CD4-positive, alpha-beta T cell treated with Interferon alpha-2 for 1 hour (primary cell): ENCODE measurements at regions not wholly inside any gene's neighbourhood (a gene's known extent, or its start where the extent isn't known, plus 50 kb on each side); places are given as distances from the start of the nearest gene placed in this dataset.
"Not testable (repeated sequence)": the region's sequence is repeated elsewhere in the genome, so short reads cannot be mapped to it uniquely, and the experiment has no call there.

Experiments used
- DNase-seq, 2 donors: peaks; one replicate each; pipeline ENCODE4 v3.0.0-alpha.2; 2020 to 2022

DNA sequence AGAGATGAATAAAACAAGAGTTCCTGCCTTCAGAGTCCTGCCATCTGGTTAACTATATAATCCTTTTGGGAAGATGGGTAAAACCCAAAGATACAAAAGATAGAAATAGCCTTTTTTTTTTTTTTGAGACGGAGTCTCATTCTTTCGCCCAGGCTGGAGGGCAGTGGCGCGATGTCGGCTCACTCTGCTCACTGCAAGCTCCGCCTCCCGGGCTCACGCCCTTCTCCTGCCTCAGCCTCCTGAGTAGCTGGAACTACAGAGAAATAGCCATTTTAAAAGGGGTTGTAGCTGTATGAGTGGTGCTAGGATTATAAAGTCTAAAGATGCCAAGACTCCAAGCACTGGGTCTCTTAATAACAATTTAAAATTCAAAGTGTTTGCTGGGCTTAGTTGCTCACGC is 97.2 kb downstream of the KDR start:
- DNase-seq = no peak

GRCh38 chr4:55027596-55027995 is 97.8 kb downstream of the KDR start:
- DNase-seq = no peak

DNA sequence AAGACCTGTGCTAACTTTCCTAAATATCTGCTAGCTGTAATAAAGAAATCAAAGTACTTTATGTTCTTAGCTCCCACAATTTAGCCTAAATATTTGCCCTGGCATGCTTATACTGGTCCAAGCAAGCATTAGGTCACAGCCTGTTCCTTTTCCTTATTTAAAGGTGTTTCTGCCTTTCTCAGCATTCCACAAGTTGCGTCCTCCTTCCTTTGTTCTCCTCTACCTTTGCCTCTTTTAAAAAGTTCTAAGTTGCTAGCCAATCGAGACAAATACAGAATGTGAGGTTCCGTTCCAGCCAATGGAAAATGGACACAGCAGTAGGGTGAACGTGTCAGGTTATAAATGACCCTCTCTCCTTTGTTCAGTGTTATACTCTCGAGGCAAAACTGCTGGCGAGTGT is 99.9 kb downstream of the KDR start:
- DNase-seq = not testable (repeated sequence)

- DNase-seq = no peak
Observed at GRCh38 chr4:55023030-55023429, 102.4 kb downstream of the KDR start.

DNA sequence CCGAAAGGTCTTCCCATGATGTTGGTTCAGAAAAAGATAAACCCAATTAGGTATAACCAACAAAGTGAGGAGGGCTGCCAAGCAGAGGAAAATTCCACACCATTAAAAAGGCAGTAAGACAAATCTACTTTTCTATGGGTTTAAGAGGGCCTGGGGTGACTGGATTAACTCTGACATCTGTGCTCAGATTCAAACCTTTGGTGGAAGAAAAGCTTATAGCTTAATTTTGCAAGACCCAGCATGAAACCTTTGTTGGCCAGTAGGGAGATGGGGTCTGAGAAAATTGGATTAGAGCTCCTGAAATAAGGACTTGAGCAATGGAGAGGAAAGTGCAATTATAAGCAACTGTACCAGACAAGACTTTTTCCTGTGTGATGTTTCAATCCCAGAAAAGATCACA is 104.2 kb downstream of the KDR start:
- DNase-seq = no peak

DNA sequence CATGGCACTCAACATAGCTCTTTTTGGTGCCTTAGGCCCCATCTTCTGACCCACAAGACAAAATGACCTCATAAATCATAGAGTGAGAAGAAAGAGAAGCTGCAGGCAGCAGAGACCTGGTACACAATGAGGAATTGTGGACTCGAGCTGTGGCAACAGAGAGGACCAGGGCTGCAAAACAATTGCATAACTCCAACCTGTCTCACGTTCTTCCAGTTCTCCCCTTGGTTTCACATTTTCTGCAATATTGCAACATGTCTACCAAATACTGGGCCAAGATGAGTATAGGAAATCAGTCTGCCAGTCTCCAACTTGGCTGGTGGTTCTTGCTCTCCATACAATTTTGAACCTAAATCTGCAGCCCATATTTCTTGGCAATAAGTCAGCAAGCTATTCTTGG is 105.3 kb downstream of the KDR start:
- no peak for DNase-seq

DNA sequence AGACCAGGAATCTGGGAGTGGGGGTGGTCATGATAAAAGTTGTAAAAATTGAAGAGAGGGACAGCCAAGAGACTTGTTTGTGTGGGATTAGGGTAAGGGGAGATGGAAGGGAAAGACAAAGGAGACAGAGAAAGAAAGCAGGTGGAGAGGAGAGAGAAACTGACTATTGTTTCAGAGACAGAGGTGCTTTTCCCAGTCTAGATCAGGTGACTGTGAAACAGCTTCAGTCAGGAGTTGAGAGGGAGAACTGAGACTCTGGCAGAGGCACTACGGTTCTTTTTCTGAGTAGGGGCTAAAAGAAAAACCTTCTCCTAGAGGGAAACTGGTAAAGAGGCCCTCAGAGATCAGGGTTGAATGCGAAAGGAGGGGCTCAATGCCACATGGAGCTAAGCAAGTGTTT is 106.4 kb downstream of the KDR start:
- no peak for DNase-seq

GRCh38 chr4:55018521-55018920 is 106.9 kb downstream of the KDR start:
- DNase-seq = no peak

- no peak for DNase-seq
Observed at GRCh38 chr4:55017406-55017805, 108.0 kb downstream of the KDR start.

DNA sequence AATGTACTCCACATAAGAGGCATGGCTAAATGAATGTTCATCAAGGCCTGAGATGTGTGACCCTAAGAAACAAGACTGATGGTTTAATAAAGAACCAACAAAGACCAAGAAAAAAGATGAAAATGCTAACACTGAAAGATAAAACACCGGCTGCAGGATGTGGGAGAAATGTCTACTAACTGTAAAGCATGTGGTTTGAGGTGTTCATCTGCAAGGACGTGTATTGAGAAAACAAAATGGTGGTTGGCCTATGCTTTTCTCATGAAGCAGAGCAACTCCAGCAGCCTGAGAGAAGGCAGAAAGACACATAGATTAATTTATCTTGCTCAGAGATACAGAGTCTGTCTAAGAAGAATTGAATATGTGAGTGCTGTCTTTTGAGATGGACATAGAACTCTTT is 109.3 kb downstream of the KDR start:
- DNase-seq = no peak

GRCh38 chr4:55014876-55015275 is 110.5 kb downstream of the KDR start:
- no peak for DNase-seq

DNA sequence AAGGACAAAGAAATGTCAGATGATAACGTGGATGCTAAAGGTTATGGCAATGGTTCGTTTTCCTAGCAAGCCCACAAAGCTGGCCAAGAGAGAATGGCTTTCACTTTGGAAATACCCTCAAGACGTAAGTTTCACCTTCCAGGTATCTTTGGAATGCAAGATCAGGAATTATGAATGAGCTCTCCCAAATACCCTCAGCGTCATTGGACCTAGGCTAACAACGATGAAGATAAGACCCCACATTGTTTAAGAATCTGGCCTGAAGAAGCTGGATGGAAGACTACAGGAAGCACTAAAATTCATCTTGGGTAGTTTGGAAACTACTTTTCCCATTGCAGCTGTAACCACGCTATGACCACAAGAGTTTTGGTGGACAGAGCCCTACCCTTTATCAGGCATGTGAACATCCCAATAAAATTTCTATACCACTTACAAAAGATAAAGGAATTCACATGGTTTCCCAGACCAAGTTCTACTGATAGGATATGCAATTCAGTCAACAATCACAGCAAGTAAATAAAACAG is 111.9 kb downstream of the KDR start:
- no peak for DNase-seq

DNA sequence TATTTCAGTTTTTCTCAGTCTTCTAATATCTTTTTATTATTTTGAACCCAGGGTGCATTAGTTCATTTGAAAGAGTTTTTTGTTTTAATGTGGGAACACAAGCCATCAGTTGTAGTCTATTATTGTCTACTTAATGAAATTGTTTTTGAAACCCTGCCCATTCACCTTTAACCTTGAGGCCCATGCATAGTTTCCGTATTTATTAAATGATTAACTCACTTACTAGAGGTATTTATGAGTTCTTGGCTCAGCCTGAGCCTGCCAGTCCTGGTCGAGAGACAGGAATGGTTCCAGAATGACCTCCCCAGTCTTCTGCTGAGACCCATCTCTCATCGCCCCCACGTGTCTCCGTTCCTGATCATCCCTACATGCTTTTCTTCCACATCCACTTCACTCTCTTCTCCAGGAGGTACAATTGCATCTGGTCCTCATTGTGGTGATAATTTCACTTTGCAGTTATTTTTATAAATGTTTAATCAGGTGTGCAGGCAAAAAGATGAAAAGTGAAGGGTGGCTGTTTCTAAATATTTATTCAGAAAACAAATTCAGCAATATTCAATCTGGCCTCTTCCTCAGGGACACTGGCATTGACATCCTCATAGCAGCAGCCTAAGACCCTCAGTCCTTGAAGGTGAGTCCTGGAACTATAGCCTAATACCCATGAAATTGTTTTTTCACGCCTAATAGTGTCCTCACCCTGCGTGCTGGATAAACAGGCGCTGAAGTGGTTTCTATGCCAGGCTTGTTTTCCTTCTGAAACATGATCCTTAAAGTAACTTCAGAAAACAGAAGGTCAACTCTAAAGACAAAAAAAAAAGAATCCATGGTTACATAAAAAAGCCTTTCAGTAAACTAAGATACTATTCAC is 112.8 kb downstream of the KDR start:
- DNase-seq = no peak

GRCh38 chr4:55011761-55012160 is 113.6 kb downstream of the KDR start:
- no peak for DNase-seq

- no peak for DNase-seq
Observed at GRCh38 chr4:55010550-55010949, 114.8 kb downstream of the KDR start.

GRCh38 chr4:55008166-55009056 is 117.0 kb downstream of the KDR start:
- no peak for DNase-seq

GRCh38 chr4:55005910-55006309 is 119.5 kb downstream of the KDR start:
- DNase-seq = no peak

DNA sequence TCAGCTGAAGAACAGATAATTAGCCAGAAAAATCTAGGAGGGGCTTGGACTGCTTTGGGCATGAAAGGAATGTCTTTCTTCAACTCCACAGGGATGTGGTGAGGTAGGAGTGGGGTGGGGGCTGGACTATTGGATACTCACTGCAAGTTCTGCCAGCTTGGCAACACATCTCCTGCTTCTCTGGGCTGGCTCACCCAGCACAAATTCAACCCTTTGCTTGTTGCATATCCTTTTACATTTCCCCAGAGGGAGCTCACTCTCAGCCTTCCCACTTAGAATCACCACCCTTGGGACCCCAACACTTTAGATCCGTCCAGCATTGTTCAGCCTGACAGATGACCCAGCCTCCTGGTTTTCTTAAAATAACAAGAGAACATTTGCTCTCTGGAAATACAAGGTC is 120.6 kb downstream of the KDR start:
- DNase-seq = no peak

DNA sequence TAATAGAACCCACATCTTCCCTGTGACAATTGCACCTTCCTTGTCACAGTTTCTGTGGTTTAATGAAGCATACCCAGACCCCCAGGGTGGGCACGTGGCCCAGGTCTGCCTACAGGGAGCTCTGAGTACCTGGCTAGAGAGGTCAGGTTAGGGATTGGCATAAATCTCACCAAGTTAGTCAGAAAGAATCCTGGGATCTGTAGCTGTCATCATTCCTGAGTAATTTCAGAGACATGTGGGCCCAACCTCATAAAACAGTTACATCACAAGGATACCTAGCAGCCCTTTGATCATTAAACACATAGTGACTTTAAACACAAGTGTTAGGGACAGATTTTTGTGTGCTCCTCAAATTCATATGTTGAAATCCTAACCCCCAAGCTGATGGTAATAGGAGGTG is 123.0 kb downstream of the KDR start:
- DNase-seq = no peak

DNA sequence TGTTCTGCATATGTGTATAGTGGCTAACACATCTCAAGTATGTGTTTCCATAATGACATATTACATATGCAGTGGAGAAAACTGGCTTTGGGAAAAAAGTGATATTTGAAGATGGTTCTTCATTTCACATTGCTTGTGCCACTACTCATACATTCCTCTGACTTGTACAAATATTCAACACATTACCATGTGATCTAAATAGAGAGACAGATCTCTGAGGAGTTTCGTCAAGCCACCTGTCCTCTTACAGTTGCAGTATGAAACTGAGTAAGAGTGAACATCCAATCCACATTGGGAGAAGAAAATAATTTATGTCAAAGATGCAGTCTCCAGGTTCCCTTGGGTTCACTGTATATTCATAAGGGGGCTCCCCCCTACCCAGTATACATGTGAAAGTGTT is 123.9 kb downstream of the KDR start:
- no peak for DNase-seq

- no peak for DNase-seq
Observed at GRCh38 chr4:54999003-54999402, 126.4 kb downstream of the KDR start.

DNA sequence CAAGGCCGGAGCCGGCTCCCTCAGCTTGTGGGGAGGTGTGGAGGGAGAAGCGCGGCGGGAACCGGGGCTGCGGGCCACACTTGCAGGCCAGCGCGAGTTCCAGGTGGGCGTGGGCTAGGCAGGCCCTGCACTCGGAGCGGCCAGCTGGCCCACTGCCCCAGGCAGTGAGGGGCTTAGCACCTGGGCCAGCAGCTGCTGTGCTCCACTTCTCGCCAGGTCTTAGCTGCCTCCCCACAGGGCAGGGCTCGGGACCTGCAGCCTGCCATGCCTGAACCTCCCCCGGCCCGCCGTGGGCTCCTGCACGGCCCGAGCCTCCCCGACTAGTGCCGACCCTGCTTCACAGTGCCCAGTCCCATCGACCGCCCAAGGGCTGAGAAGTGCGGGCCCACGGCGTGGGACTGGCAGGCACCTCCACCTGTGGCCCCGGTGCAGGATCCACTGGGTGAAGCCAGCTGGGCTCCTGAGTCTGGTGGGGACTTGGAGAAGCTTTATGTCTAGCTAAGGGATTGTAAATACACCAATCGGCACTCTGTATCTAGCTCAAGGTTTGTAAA is 131.8 kb downstream of the KDR start:
- DNase-seq = not testable (repeated sequence)

GRCh38 chr4:54992266-54992665 is 133.1 kb downstream of the KDR start:
- DNase-seq = no peak

- DNase-seq = no peak
Observed at GRCh38 chr4:54988655-54989054, 136.7 kb downstream of the KDR start.
